Colonic mucosa (tissue), 4 donors: ENCODE measurements at regions not wholly inside any gene's neighbourhood (a gene's known extent, or its start where the extent isn't known, plus 50 kb on each side); places are given as distances from the start of the nearest gene placed in this dataset.

ENCODE experiments used
- DNase-seq: peaks from one replicate; pipeline ENCODE4 v3.0.0-alpha.2; 2020
- H3K27ac ChIP-seq: fragments of 200-600 bp; one replicate; pipeline ENCODE4 v1.8.0; 2021
- H3K27me3 ChIP-seq: fragments of 200-600 bp; one replicate; pipeline ENCODE4 v1.8.0; 2021
- H3K36me3 ChIP-seq: fragments of 200-600 bp; one replicate; pipeline ENCODE4 v1.8.0; 2021
- H3K4me1 ChIP-seq: fragments of 200-600 bp; one replicate; pipeline ENCODE4 v1.8.0; 2021; ENCODE audit warnings: mild to moderate bottlenecking
- H3K4me3 ChIP-seq: fragments of 200-600 bp; one replicate; pipeline ENCODE4 v1.8.0; 2021
- H3K9ac ChIP-seq, 2 donors: one replicate each; pipeline ENCODE4 v1.7.0; 2013; ENCODE audit warnings: control low read depth in 2 of 2, low read depth in 2 of 2, low read length in 2 of 2
- H3K9me3 ChIP-seq: fragments of 200-600 bp; one replicate; pipeline ENCODE4 v1.8.0; 2021
- CTCF ChIP-seq: fragments of 200-600 bp; IDR thresholded peaks from one replicate; pipeline ENCODE4 v1.8.0; 2022; ENCODE audit warnings: antibody characterized with exemption, mild to moderate bottlenecking
- intact Hi-C: fragments of 100-400 bp; cut with DNase I; formaldehyde crosslinking; loops from one replicate; pipeline ENCODE4 v1.14.1; 2022
- donor health status: healthy.
- donor health status: DM: no; HTN: no; CAD: no.
- donor health status: DM: no; HTN: no; CAD: no.

GRCh38 chr3:40680685-40681657 is 156.2 kb downstream of the ZNF621 start:
- Histone ChIP-seq H3K4me1 (no peaks in the 10 kb centered on the region), H3K9me3 (no peaks in the 10 kb centered on the region), H3K36me3 (no peaks in the 10 kb centered on the region), H3K27me3 (no peaks in the 10 kb centered on the region), H3K4me3 (no peak overlapping the region), H3K27ac (no peak overlapping the region), H3K9ac (no peak overlapping the region)
- no peak for TF ChIP-seq CTCF
- DNase-seq = no peak
- intact Hi-C loops = no loop called here

- no peak for TF ChIP-seq CTCF
- intact Hi-C loops = no loop called here
Observed at GRCh38 chr3:40681658-40682055, 156.9 kb downstream of the ZNF621 start.

GRCh38 chr3:40689837-40690236 is 165.1 kb downstream of the ZNF621 start:
- intact Hi-C loops = no loop called here
- no peak overlapping the region for H3K9ac ChIP-seq
- H3K4me3 ChIP-seq = no peak overlapping the region
- H3K27ac ChIP-seq = no peak overlapping the region
- no peaks in the 10 kb centered on the region for H3K27me3 ChIP-seq
- TF ChIP-seq CTCF = no peak
- DNase-seq = no peak
- no peaks in the 10 kb centered on the region for H3K4me1 ChIP-seq
- no peaks in the 10 kb centered on the region for H3K9me3 ChIP-seq
- H3K36me3 ChIP-seq = no peaks in the 10 kb centered on the region

More at GRCh38 chr3:40681658-40682055, 156.9 kb downstream of the ZNF621 start:
- no peaks in the 10 kb centered on the region for H3K9me3 ChIP-seq
- H3K36me3 ChIP-seq = no peaks in the 10 kb centered on the region
- H3K9ac ChIP-seq = no peak overlapping the region
- no peak overlapping the region for H3K27ac ChIP-seq
- H3K4me1 ChIP-seq = no peaks in the 10 kb centered on the region
- no peak for DNase-seq
- no peaks in the 10 kb centered on the region for H3K27me3 ChIP-seq
- H3K4me3 ChIP-seq = no peak overlapping the region

GRCh38 chr3:40690749-40691451 is 166.1 kb downstream of the ZNF621 start:
- peak; percentile 63 for DNase-seq
- TF ChIP-seq CTCF = no peak
- Histone ChIP-seq H3K9ac (peak overlapping the region in 1 of 2 donors; percentile 6), H3K36me3 (no peaks in the 10 kb centered on the region), H3K4me1 (no peaks in the 10 kb centered on the region), H3K27me3 (no peaks in the 10 kb centered on the region), H3K27ac (no peak overlapping the region), H3K4me3 (no peak overlapping the region), H3K9me3 (no peaks in the 10 kb centered on the region)
- intact Hi-C loops = no loop called here

GRCh38 chr3:40691452-40691861 is 166.7 kb downstream of the ZNF621 start:
- Histone ChIP-seq H3K27me3 (no peaks in the 10 kb centered on the region), H3K4me3 (no peak overlapping the region), H3K9me3 (no peaks in the 10 kb centered on the region), H3K9ac (no peak overlapping the region), H3K36me3 (no peaks in the 10 kb centered on the region), H3K27ac (no peak overlapping the region), H3K4me1 (no peaks in the 10 kb centered on the region)
- DNase-seq = no peak
- TF ChIP-seq CTCF = no peak
- intact Hi-C loops = no loop called here
